Ectodermal cell (in vitro differentiated cells): ENCODE measurements at regions not wholly inside any gene's neighbourhood (a gene's known extent, or its start where the extent isn't known, plus 50 kb on each side); places are given as distances from the start of the nearest gene placed in this dataset.
"Not testable (repeated sequence)": the region's sequence is repeated elsewhere in the genome, so short reads cannot be mapped to it uniquely, and the experiment has no call there.

ENCODE experiments used
- H3K27ac ChIP-seq: 2 replicates; pipeline ENCODE4 v1.7.0; 2013; ENCODE audit warnings: mild to moderate bottlenecking, low read depth, low read length; ENCODE audit not compliant: insufficient read depth, poor library complexity, severe bottlenecking
- H3K27me3 ChIP-seq: 2 replicates; pipeline ENCODE4 v1.7.0; 2013; ENCODE audit warnings: mild to moderate bottlenecking, low read length; ENCODE audit not compliant: insufficient read depth, control insufficient read depth, poor library complexity, severe bottlenecking
- H3K36me3 ChIP-seq: one replicate; pipeline ENCODE4 v1.7.0; 2013; ENCODE audit warnings: low read length; ENCODE audit not compliant: control insufficient read depth, insufficient read depth
- H3K4me1 ChIP-seq: one replicate; pipeline ENCODE4 v1.7.0; 2013; ENCODE audit warnings: low read length; ENCODE audit not compliant: control insufficient read depth, insufficient read depth
- H3K4me3 ChIP-seq: 2 replicates; pipeline ENCODE4 v1.7.0; 2013; ENCODE audit warnings: low read depth, low read length, control low read depth; ENCODE audit not compliant: insufficient read depth
- H3K9me3 ChIP-seq: 2 replicates; pipeline ENCODE4 v1.7.0; 2013; ENCODE audit warnings: mild to moderate bottlenecking, low read length, moderate library complexity; ENCODE audit not compliant: control insufficient read depth
- WGBS, 2 experiments: methylation state at CpG; one replicate each; pipeline ENCODE4 v1.1.7; 2013; ENCODE audit warnings: missing lambda C conversion rate in 2 of 2; 5-methylcytosine and 5-hydroxymethylcytosine counted together

DNA sequence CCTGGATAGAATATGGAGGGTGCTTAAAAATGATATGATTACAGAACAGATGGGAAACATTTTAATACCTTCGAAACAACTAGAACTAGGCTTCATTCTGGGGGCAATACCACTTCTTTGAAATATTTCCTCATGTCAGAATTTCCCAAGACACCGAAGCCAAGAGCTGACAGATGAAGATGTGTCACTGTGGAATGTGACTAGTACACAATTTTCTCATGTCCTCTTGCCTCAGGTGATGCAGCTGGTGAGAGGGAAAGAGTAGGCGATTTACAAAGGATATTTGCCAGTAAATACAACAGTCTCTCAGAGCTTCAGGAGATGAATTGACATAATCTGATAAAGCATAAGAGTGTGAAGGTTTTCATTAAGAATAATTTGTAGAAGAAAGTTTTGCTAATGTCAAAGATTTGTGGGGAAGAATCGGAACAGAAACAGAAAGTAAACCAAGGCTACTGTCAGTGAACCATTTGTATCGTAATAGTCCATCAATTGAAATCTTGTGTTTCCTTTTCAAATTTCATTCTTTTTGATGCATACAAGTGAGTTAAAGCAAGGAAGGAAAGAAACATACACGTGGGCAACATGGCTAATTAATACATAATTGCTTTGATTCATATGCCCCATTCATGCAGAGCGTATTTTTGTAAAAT, 164.7 kb upstream of the CCN2 start:
- Histone ChIP-seq H3K9me3 (no peaks in the 10 kb centered on the region), H3K27ac (no peak overlapping the region), H3K4me1 (no peaks in the 10 kb centered on the region), H3K27me3 (no peaks in the 10 kb centered on the region), H3K4me3 (no peak overlapping the region), H3K36me3 (no peaks in the 10 kb centered on the region)
- WGBS, 2 experiments: 87 to 93% methylated on average over 6 to 7 of the region's 7 CpGs

DNA sequence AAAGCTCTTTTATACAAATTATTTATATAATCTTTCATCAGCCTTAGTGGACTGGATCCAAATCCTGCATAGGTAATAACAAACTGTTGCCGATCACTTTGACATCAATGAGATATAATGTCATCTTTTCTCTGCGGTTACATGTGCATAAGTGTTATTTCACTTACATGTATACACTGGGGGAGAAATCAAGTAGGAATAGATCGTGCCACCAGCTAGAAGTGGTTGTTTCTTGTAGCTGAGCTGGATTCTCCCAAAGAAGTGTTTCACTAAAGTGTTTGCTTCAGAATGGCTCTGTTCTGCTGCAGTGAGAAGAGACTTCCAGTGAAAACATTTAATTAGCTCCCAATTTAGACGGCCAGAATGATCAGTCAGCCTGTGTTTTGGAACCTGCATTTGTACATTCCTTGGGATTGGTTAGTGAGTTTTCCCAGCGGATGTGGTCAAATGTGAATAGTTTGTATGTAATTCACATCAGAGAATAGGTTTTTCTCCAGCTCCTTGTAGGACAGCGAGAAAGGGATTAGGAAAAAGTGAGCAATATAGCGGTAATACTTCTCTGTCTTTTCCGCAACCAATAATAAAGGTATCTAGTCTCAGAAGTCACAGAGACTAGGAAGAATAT, 163.1 kb upstream of the CCN2 start:
- Histone ChIP-seq H3K9me3 (no peaks in the 10 kb centered on the region), H3K4me1 (no peaks in the 10 kb centered on the region), H3K36me3 (no peaks in the 10 kb centered on the region), H3K27me3 (no peaks in the 10 kb centered on the region), H3K27ac (no peak overlapping the region), H3K4me3 (no peak overlapping the region)
- 95 to 96% methylated on average over 8 of the region's 8 CpGs for WGBS, 2 experiments

- WGBS, 2 experiments: 90 to 92% methylated on average over 6 of the region's 6 CpGs
Observed at GRCh38 chr6:132109752-132110151, 158.6 kb upstream of the CCN2 start.

DNA sequence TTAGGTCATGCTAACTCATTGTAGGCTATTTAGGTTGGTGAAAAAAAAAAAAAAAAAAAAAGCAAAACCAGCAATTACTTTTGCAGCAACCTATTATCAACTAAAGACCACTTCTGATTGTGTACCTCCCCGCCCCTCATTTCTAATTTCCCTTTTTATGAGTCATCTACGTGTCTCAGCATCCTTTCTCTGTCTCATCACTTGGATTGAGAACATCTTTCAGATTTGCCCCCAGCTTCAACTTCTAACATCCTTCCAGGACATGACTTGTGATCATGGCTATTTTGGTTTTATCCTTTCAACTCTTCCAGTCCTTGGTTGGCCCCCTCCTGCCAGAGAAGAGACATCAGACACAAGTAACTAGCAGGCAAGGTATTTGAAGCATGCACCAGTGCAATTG, 156.7 kb upstream of the CCN2 start:
- Histone ChIP-seq H3K36me3 (no peaks in the 10 kb centered on the region), H3K27me3 (no peaks in the 10 kb centered on the region), H3K27ac (no peak overlapping the region), H3K4me3 (no peak overlapping the region), H3K4me1 (no peaks in the 10 kb centered on the region), H3K9me3 (no peaks in the 10 kb centered on the region)
- WGBS, 2 experiments: 88 to 91% methylated on average over 2 of the region's 2 CpGs

More at GRCh38 chr6:132109752-132110151, 158.6 kb upstream of the CCN2 start:
- H3K9me3 ChIP-seq, H3K4me3 ChIP-seq, H3K4me1 ChIP-seq, H3K36me3 ChIP-seq, H3K27me3 ChIP-seq, H3K27ac ChIP-seq: not testable (repeated sequence)

- H3K4me1 ChIP-seq: no peaks in the 10 kb centered on the region
- H3K27me3 ChIP-seq: no peaks in the 10 kb centered on the region
- no peak overlapping the region for H3K27ac ChIP-seq
- H3K9me3 ChIP-seq: no peaks in the 10 kb centered on the region
- no peak overlapping the region for H3K4me3 ChIP-seq
- whole genome bisulfite sequencing, 2 experiments: 93% methylated on average over 2 of the region's 3 CpGs; no CpG with 5 or more reads in 1 of the 2 experiments
- no peaks in the 10 kb centered on the region for H3K36me3 ChIP-seq
Observed at GRCh38 chr6:132101535-132101934, 150.4 kb upstream of the CCN2 start.

DNA sequence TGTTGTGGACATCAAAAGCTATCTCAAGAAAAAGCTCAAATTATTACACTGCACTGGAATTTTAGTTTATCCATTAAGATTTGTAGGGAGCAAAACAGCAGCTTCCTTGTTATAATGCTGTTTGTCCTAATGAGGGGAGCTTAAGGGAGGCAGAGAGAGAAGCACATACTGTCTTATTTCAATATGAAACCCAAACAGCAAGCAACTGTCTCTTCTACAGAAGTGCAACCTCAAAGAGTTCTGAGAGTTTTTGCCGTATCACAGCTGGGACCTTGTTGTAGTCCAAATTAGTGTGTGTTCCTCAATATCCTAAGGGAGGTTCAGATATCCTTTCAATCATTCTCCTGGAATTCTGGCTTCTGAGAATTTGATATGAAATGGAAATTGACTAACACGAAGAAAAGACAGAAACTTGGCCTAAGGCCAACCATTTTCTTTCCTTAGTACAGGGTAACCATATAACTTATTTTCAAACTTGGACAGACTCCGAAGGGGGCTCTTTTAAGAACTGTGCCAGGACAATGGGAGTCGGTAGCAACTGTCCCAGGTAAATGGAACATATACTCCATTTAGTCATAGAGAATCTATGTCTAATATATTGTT, 149.3 kb upstream of the CCN2 start:
- Histone ChIP-seq H3K4me1 (no peaks in the 10 kb centered on the region), H3K4me3 (no peak overlapping the region), H3K9me3 (no peaks in the 10 kb centered on the region), H3K36me3 (no peaks in the 10 kb centered on the region), H3K27ac (no peak overlapping the region), H3K27me3 (no peaks in the 10 kb centered on the region)
- 94% methylated on average over 3 to 4 of the region's 4 CpGs for WGBS, 2 experiments

DNA sequence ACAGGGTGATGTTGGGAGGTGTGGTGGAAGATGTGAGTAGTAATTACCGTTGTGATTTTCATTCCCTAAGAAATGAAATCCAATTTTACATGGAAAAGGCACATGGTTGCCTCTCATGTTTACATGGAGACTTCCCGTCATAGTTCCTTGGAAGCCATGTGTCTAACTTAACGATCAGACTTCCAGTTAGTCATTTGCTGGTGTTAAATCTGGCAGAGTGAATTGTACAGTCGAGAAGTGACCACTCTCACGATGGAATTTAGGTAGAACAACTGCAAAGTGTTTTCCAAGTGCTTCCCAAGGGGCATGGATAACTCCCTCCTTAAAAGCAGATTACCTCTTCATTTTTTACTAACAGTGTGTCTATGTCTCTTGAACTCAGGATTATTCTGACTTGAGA, 145.8 kb upstream of the CCN2 start:
- 90 to 97% methylated on average over 5 of the region's 5 CpGs for WGBS, 2 experiments
- no peaks in the 10 kb centered on the region for H3K36me3 ChIP-seq
- no peak overlapping the region for H3K4me3 ChIP-seq
- H3K27me3 ChIP-seq: no peaks in the 10 kb centered on the region
- H3K4me1 ChIP-seq: no peaks in the 10 kb centered on the region
- no peak overlapping the region for H3K27ac ChIP-seq
- H3K9me3 ChIP-seq: no peaks in the 10 kb centered on the region

DNA sequence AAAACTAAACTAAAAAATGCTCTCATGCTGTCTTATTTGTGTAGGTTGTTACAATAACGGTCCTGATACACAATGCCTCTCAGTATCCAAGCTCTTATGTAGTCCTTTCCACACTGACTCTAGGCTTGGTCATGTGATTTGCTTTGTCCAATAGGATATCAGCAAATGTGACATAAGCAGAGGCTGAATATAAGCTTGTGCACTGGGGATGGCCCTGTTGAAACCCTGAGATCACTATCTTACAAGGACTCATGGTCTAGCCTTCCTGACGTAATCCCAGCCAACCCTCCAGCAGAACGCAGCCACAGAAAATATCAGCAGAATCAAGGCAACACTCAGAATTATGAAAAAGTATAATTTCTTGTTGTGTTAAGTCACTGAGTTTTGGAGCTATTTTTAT, 145.1 kb upstream of the CCN2 start:
- Histone ChIP-seq H3K9me3 (no peaks in the 10 kb centered on the region), H3K36me3 (no peaks in the 10 kb centered on the region), H3K4me1 (no peaks in the 10 kb centered on the region), H3K27ac (no peak overlapping the region), H3K4me3 (no peak overlapping the region), H3K27me3 (no peaks in the 10 kb centered on the region)
- WGBS, 2 experiments: 86 to 95% methylated on average over 3 of the region's 3 CpGs

GRCh38 chr6:132089173-132089572, 138.0 kb upstream of the CCN2 start:
- WGBS, 2 experiments: 44 to 45% methylated on average over 2 of the region's 2 CpGs

GRCh38 chr6:132088150-132088549, 137.0 kb upstream of the CCN2 start:
- H3K4me1 ChIP-seq: no peaks in the 10 kb centered on the region
- H3K27ac ChIP-seq: no peak overlapping the region
- H3K9me3 ChIP-seq: no peaks in the 10 kb centered on the region
- 89 to 92% methylated on average over 2 of the region's 2 CpGs for WGBS, 2 experiments
- no peak overlapping the region for H3K4me3 ChIP-seq
- no peaks in the 10 kb centered on the region for H3K27me3 ChIP-seq
- H3K36me3 ChIP-seq: no peaks in the 10 kb centered on the region

More at GRCh38 chr6:132089173-132089572, 138.0 kb upstream of the CCN2 start:
- Histone ChIP-seq H3K9me3 (no peaks in the 10 kb centered on the region), H3K27ac (no peak overlapping the region), H3K27me3 (no peaks in the 10 kb centered on the region), H3K4me3 (no peak overlapping the region), H3K4me1 (no peaks in the 10 kb centered on the region), H3K36me3 (no peaks in the 10 kb centered on the region)
